GM23338 (cell line): ENCODE measurements at regions not wholly inside any gene's neighbourhood (a gene's known extent, or its start where the extent isn't known, plus 50 kb on each side); places are given as distances from the start of the nearest gene placed in this dataset.

Experiments
- ATAC-seq: fragments of 200-7000 bp; cut with Tn5 transposase; 3 replicates; pipeline ENCODE4 v1.9.1; 2020
- DNase-seq: peaks from one replicate; pipeline ENCODE4 v3.0.0-alpha.2; 2015; ENCODE audit warnings: low spot score
- H2AFZ ChIP-seq: fragments of 200-600 bp; sonication (generic); 2 replicates; pipeline ENCODE4 v1.8.0; 2016; ENCODE audit warnings: antibody characterized with exemption, mild to moderate bottlenecking, moderate library complexity
- H3F3A ChIP-seq: fragments of 200-600 bp; sonication (generic); replicated peaks from 2 replicates; pipeline ENCODE4 v1.8.0; 2017; ENCODE audit warnings: antibody characterized with exemption, mixed run types, low read depth
- H3K27ac ChIP-seq: fragments of 200-600 bp; sonication (generic); 2 replicates; pipeline ENCODE4 v1.6.1; 2016; ENCODE audit warnings: low read depth
- H3K27me3 ChIP-seq: fragments of 200-600 bp; sonication (generic); 2 replicates; pipeline ENCODE4 v1.8.0; 2016; ENCODE audit warnings: mild to moderate bottlenecking, mixed run types, moderate library complexity; ENCODE audit not compliant: insufficient read depth
- H3K36me3 ChIP-seq: fragments of 200-600 bp; sonication (generic); 2 replicates; pipeline ENCODE4 v1.8.0; 2016; ENCODE audit warnings: mild to moderate bottlenecking; ENCODE audit not compliant: insufficient read depth
- H3K4me1 ChIP-seq: fragments of 200-600 bp; sonication (generic); 2 replicates; pipeline ENCODE4 v1.8.0; 2016; ENCODE audit warnings: mild to moderate bottlenecking, moderate library complexity; ENCODE audit not compliant: insufficient read depth
- H3K4me2 ChIP-seq: fragments of 200-600 bp; sonication (generic); 2 replicates; pipeline ENCODE4 v1.7.1; 2017; ENCODE audit warnings: mixed run types
- H3K4me3 ChIP-seq: fragments of 200-600 bp; sonication (generic); 2 replicates; pipeline ENCODE4 v1.6.1; 2016; ENCODE audit warnings: mixed run types
- H3K79me2 ChIP-seq: fragments of 200-600 bp; sonication (generic); replicated peaks from 2 replicates; pipeline ENCODE4 v1.8.0; 2017; ENCODE audit warnings: mild to moderate bottlenecking; ENCODE audit not compliant: insufficient read depth
- H3K9me2 ChIP-seq: fragments of 200-600 bp; sonication (generic); 2 replicates; pipeline ENCODE4 v1.8.0; 2017; ENCODE audit not compliant: insufficient read depth
- H4K20me1 ChIP-seq: fragments of 200-600 bp; sonication (generic); replicated peaks from 2 replicates; pipeline ENCODE4 v1.8.0; 2017; ENCODE audit warnings: mild to moderate bottlenecking; ENCODE audit not compliant: insufficient read depth
- H3K27ac Mint-ChIP-seq: 2 replicates; pipeline ENCODE4 v1.8.0; 2020; ENCODE audit warnings: inconsistent platforms, mild to moderate bottlenecking, moderate library complexity, mixed read lengths
- H3K27me3 Mint-ChIP-seq: 3 replicates; pipeline ENCODE4 v1.8.0; 2022; ENCODE audit warnings: low read depth, mild to moderate bottlenecking, moderate library complexity, mixed read lengths, inconsistent platforms; ENCODE audit not compliant: insufficient read depth, poor library complexity
- H3K36me3 Mint-ChIP-seq: 3 replicates; pipeline ENCODE4 v1.8.0; 2021; ENCODE audit warnings: low read depth, mild to moderate bottlenecking, inconsistent platforms, moderate library complexity, mixed read lengths
- H3K4me1 Mint-ChIP-seq: 3 replicates; pipeline ENCODE4 v1.8.0; 2020; ENCODE audit warnings: mild to moderate bottlenecking, inconsistent platforms, mixed read lengths
- H3K4me3 Mint-ChIP-seq: 3 replicates; pipeline ENCODE4 v1.8.0; 2021; ENCODE audit warnings: moderate library complexity, mild to moderate bottlenecking, inconsistent platforms, mixed read lengths
- H3K9me3 Mint-ChIP-seq: 3 replicates; pipeline ENCODE4 v1.8.0; 2020; ENCODE audit warnings: moderate library complexity, mild to moderate bottlenecking, inconsistent platforms, mixed read lengths
- CREB1 ChIP-seq: fragments of 250-450 bp; sonication (Bioruptor Pico); IDR thresholded peaks from 2 replicates; pipeline ENCODE4 v1.5.0; 2020; ENCODE audit warnings: low read depth, mild to moderate bottlenecking, moderate library complexity
- CTCF ChIP-seq, 2 experiments: fragments of 200-600 bp in 1 of 2; sonication (generic) in 1 of 2; conservative IDR thresholded peaks; 2 replicates each; pipeline versions ENCODE4 v1.5.1 to v1.6.1; 2016 to 2017; ENCODE audit warnings: antibody characterized with exemption in 2 of 2, low read depth in 2 of 2, mild to moderate bottlenecking in 2 of 2, moderate library complexity in 1 of 2
- ETS1 ChIP-seq: IDR thresholded peaks from 2 replicates; pipeline ENCODE4 v1.6.1; 2016; ENCODE audit warnings: antibody characterized with exemption
- EZH2 ChIP-seq: fragments of 200-600 bp; sonication (generic); IDR thresholded peaks from one replicate; pipeline ENCODE4 v1.8.0; 2017; ENCODE audit warnings: antibody characterized with exemption, mild to moderate bottlenecking, low read depth; ENCODE audit not compliant: unreplicated experiment
- EZH2phosphoT487 ChIP-seq: fragments of 200-600 bp; sonication (generic); IDR thresholded peaks from one replicate; pipeline ENCODE4 v1.8.1; 2018; ENCODE audit warnings: antibody characterized with exemption; ENCODE audit not compliant: unreplicated experiment
- JUNB ChIP-seq: IDR thresholded peaks from one replicate; pipeline ENCODE4 v1.6.1; 2016; ENCODE audit warnings: antibody characterized with exemption; ENCODE audit not compliant: unreplicated experiment
- NANOG ChIP-seq: IDR thresholded peaks from 2 replicates; pipeline ENCODE4 v1.6.1; 2016; ENCODE audit warnings: antibody characterized with exemption, borderline replicate concordance
- POLR2AphosphoS5 ChIP-seq: IDR thresholded peaks from 2 replicates; pipeline ENCODE4 v1.6.1; 2016; ENCODE audit warnings: antibody characterized with exemption, low read depth
- REST ChIP-seq: IDR thresholded peaks from one replicate; pipeline ENCODE4 v1.6.1; 2018; ENCODE audit warnings: antibody characterized with exemption; ENCODE audit not compliant: unreplicated experiment
- STAT1 ChIP-seq: IDR thresholded peaks from one replicate; pipeline ENCODE4 v1.6.1; 2016; ENCODE audit warnings: antibody characterized with exemption; ENCODE audit not compliant: unreplicated experiment
- ZNF114 ChIP-seq: fragments of 250-450 bp; sonication (Bioruptor Pico); IDR thresholded peaks from 2 replicates; pipeline ENCODE4 v1.5.0; 2020; ENCODE audit warnings: mild to moderate bottlenecking, moderate library complexity
- ZNF331 ChIP-seq: fragments of 250-450 bp; sonication (Bioruptor Pico); IDR thresholded peaks from 2 replicates; pipeline ENCODE4 v1.5.0; 2020; ENCODE audit warnings: low read depth, mild to moderate bottlenecking, moderate library complexity
- ZNF462 ChIP-seq: fragments of 250-450 bp; sonication (Bioruptor Pico); IDR thresholded peaks from 2 replicates; pipeline ENCODE4 v1.5.0; 2020; ENCODE audit warnings: mild to moderate bottlenecking, moderate library complexity

GRCh38 chr5:23367874-23368273, 139.5 kb upstream of the PRDM9 start:
- peaks cover 2% of the 10 kb centered on the region for H3K9me3 Mint-ChIP-seq
- Histone ChIP-seq H3K27me3 (no peaks in the 10 kb centered on the region), H3K4me2 (no peak overlapping the region), H4K20me1 (no peaks in the 10 kb centered on the region), H3K9me2 (no peaks in the 10 kb centered on the region), H3K4me1 (no peaks in the 10 kb centered on the region), H3K36me3 (no peaks in the 10 kb centered on the region), H3F3A (no peaks in the 10 kb centered on the region), H3K79me2 (no peaks in the 10 kb centered on the region), H2AFZ (peak overlapping the region; percentile 11; the same call in 1 of the 2 replicates), H3K27ac (no peak overlapping the region), H3K4me3 (no peak overlapping the region)
- peaks cover under 1% of the 10 kb centered on the region; the same call in 2 of the 3 replicates for H3K36me3 Mint-ChIP-seq
- H3K4me3 Mint-ChIP-seq = no peak overlapping the region
- H3K4me1 Mint-ChIP-seq = peaks cover 2% of the 10 kb centered on the region; the same call in 1 of the 3 replicates
- no peak for ATAC-seq
- no peaks in the 10 kb centered on the region for H3K27me3 Mint-ChIP-seq
- TF ChIP-seq ZNF462 (CRISPR knock-in tag) (no peak), EZH2phosphoT487 (no peak), EZH2 (no peak), ETS1 (no peak), CTCF (conservative IDR thresholded peaks at IDR 0.05; ENCODE audit: low read depth in 2 of 2) (no peak), NANOG (no peak), POLR2AphosphoS5 (no peak), ZNF114 (no peak), REST (no peak), STAT1 (no peak), JUNB (no peak), ZNF331 (no peak), CREB1 (no peak)
- DNase-seq = peak; percentile 12
- H3K27ac Mint-ChIP-seq = no peak overlapping the region
